Peyer's patch (tissue), 4 donors: ENCODE measurements at regions not wholly inside any gene's neighbourhood (a gene's known extent, or its start where the extent isn't known, plus 50 kb on each side); places are given as distances from the start of the nearest gene placed in this dataset.

ENCODE experiments used
- CTCF ChIP-seq, 6 experiments: fragments of 450-650 bp in 4 of 6; fragments of 200-600 bp in 2 of 6; sonication (generic) in 1 of 6; IDR thresholded peaks; one replicate each; pipeline ENCODE4 v1.5.1; 2017 to 2019; ENCODE audit warnings: antibody characterized with exemption in 6 of 6, mild to moderate bottlenecking in 3 of 6, moderate library complexity in 1 of 6
- POLR2A ChIP-seq, 2 donors: fragments of 450-650 bp; IDR thresholded peaks; one replicate each; pipeline ENCODE4 v1.5.1; 2017; ENCODE audit warnings: antibody characterized with exemption in 2 of 2, mild to moderate bottlenecking in 2 of 2, moderate library complexity in 2 of 2

GRCh38 chr3:64291345-64291744, 66.1 kb upstream of the PRICKLE2 start:
- TF ChIP-seq CTCF (IDR thresholded peaks at IDR 0.05) (no peak), POLR2A (IDR thresholded peaks at IDR 0.05) (no peak)
